Skeletal muscle satellite cell (primary cell): ENCODE measurements at regions not wholly inside any gene's neighbourhood (a gene's known extent, or its start where the extent isn't known, plus 50 kb on each side); places are given as distances from the start of the nearest gene placed in this dataset.

ENCODE experiments used
- H3K27me3 ChIP-seq: 2 replicates; pipeline ENCODE4 v1.7.0; 2013; ENCODE audit warnings: low read length; ENCODE audit not compliant: control insufficient read depth, insufficient read depth
- H3K36me3 ChIP-seq: 2 replicates; pipeline ENCODE4 v1.7.0; 2013; ENCODE audit warnings: mild to moderate bottlenecking, control low read depth, low read length; ENCODE audit not compliant: insufficient read depth
- H3K4me1 ChIP-seq: 2 replicates; pipeline ENCODE4 v1.7.0; 2013; ENCODE audit warnings: low read length; ENCODE audit not compliant: control insufficient read depth, insufficient read depth
- H3K4me2 ChIP-seq: 2 replicates; pipeline ENCODE4 v1.7.0; 2013; ENCODE audit warnings: mild to moderate bottlenecking, low read length
- H3K4me3 ChIP-seq: 2 replicates; pipeline ENCODE4 v1.7.0; 2013; ENCODE audit warnings: low read length
- H3K9ac ChIP-seq: 2 replicates; pipeline ENCODE4 v1.7.0; 2013; ENCODE audit warnings: mild to moderate bottlenecking, low read depth, low read length, moderate library complexity
- H3K9me3 ChIP-seq: replicated peaks from 2 replicates; pipeline ENCODE4 v1.7.0; 2013; ENCODE audit warnings: mild to moderate bottlenecking, control low read depth, low read length

DNA sequence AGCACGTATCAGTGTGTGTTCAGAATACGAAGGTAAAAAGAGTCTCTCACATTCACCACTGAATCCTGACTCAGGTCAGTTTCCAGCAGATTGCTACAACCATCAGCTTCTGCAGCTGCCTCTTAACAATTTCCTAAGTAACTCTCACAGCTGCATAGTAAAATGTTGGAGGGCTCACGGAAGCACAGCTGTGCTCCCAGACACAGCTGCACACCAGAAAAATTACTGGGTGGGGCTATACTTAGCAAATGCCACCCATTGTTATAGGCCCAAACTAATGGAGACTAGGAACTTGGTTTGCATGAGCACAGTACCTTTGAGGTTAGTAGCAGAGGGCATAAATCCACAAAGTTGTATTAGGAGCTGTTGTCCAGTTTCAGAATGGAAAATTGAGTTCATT is 153.9 kb upstream of the ERBB4 start:
- no peaks in the 10 kb centered on the region for H3K4me1 ChIP-seq
- H3K4me3 ChIP-seq, result no peak overlapping the region
- no peaks in the 10 kb centered on the region for H3K9me3 ChIP-seq
- H3K4me2 ChIP-seq, result peak overlapping the region; percentile 20
- no peak overlapping the region for H3K9ac ChIP-seq
- H3K36me3 ChIP-seq, result no peaks in the 10 kb centered on the region
- H3K27me3 ChIP-seq, result no peaks in the 10 kb centered on the region

GRCh38 chr2:212686285-212686895 is 147.8 kb upstream of the ERBB4 start:
- Histone ChIP-seq H3K4me2 (peak overlapping the region; percentile 66), H3K9ac (peak overlapping the region; percentile 48), H3K36me3 (no peaks in the 10 kb centered on the region), H3K27me3 (no peaks in the 10 kb centered on the region), H3K4me1 (no peaks in the 10 kb centered on the region), H3K9me3 (no peaks in the 10 kb centered on the region), H3K4me3 (no peak overlapping the region)

GRCh38 chr2:212683346-212684097 is 144.9 kb upstream of the ERBB4 start:
- Histone ChIP-seq H3K4me1 (no peaks in the 10 kb centered on the region), H3K4me3 (no peak overlapping the region), H3K9me3 (no peaks in the 10 kb centered on the region), H3K27me3 (no peaks in the 10 kb centered on the region), H3K36me3 (no peaks in the 10 kb centered on the region), H3K9ac (no peak overlapping the region), H3K4me2 (no peak overlapping the region)

DNA sequence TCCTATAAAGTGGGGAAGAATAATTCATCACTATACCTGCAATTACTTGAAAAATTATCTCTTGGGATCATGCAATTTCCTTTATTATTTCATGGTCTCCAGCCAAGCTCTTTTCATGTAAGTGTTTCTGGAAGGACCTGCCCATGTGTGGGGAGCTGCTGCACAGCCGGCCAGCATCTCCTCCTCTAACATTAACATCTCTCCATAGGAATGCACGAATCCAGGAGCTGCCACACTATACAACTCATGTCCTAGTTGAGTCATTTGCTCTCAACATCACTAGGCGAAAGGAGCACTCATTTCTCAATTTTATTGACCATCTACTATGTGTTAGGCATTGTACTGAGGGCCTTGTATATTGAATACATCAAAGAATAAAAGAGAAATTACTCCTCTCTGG is 144.3 kb upstream of the ERBB4 start:
- no peak overlapping the region for H3K4me3 ChIP-seq
- H3K4me1 ChIP-seq, result no peaks in the 10 kb centered on the region
- H3K4me2 ChIP-seq, result no peak overlapping the region
- no peak overlapping the region for H3K9ac ChIP-seq
- H3K9me3 ChIP-seq, result no peaks in the 10 kb centered on the region
- no peaks in the 10 kb centered on the region for H3K36me3 ChIP-seq
- no peaks in the 10 kb centered on the region for H3K27me3 ChIP-seq

- Histone ChIP-seq H3K9ac (no peak overlapping the region), H3K9me3 (no peaks in the 10 kb centered on the region), H3K27me3 (no peaks in the 10 kb centered on the region), H3K36me3 (no peaks in the 10 kb centered on the region), H3K4me2 (no peak overlapping the region), H3K4me3 (no peak overlapping the region), H3K4me1 (no peaks in the 10 kb centered on the region)
Observed at GRCh38 chr2:212677466-212677865, 138.9 kb upstream of the ERBB4 start.

DNA sequence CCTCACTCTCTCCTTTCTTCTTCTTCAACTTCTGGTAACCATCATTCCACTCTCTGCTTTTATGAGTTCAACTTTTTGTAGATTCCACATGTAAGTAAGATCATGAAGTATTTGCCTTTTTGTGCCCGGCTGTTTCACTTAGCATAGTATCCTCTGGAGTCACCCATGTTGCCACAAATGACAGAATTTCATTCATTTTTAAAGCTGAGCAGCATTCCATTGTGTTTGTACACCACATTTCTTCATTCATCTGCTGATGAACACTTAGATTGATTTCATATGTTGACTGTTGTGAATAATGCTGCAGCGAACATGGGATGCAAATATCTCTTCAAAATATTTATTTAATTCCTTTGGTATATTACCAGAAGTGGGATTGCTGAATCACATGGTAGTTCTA is 133.6 kb upstream of the ERBB4 start:
- Histone ChIP-seq H3K4me1 (no peaks in the 10 kb centered on the region), H3K4me3 (no peak overlapping the region), H3K9ac (no peak overlapping the region)

DNA sequence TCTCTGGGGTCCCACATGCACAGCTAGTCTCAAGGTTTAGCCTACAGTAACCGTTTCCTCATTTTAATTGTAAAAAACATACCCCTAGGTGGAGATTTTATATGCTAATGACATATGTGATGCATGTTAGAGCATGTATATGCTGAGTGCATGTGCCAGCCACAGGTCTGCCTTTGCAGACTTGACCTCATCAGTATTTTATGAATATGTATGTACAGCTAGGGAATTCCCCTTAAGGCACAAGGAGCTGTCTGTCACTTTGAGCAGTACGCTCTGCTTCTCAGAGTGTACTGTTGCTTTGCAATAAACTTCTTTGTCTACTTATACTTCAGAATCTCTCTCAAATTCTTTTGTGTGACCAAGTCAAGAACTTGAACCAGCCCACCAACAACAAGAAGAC is 131.2 kb upstream of the ERBB4 start:
- no peaks in the 10 kb centered on the region for H3K4me1 ChIP-seq
- H3K9ac ChIP-seq, result no peak overlapping the region
- no peak overlapping the region for H3K4me2 ChIP-seq
- H3K9me3 ChIP-seq, result no peaks in the 10 kb centered on the region
- no peaks in the 10 kb centered on the region for H3K27me3 ChIP-seq
- H3K4me3 ChIP-seq, result no peak overlapping the region
- no peaks in the 10 kb centered on the region for H3K36me3 ChIP-seq

More for the DNA sequence above, 133.6 kb upstream of the ERBB4 start:
- H3K36me3 ChIP-seq, result no peaks in the 10 kb centered on the region
- no peaks in the 10 kb centered on the region for H3K27me3 ChIP-seq
- no peak overlapping the region for H3K4me2 ChIP-seq
- no peaks in the 10 kb centered on the region for H3K9me3 ChIP-seq

GRCh38 chr2:212667751-212668316 is 129.2 kb upstream of the ERBB4 start:
- Histone ChIP-seq H3K9me3 (no peaks in the 10 kb centered on the region), H3K9ac (no peak overlapping the region), H3K4me2 (no peak overlapping the region), H3K36me3 (no peaks in the 10 kb centered on the region), H3K4me1 (no peaks in the 10 kb centered on the region), H3K27me3 (no peaks in the 10 kb centered on the region), H3K4me3 (no peak overlapping the region)

DNA sequence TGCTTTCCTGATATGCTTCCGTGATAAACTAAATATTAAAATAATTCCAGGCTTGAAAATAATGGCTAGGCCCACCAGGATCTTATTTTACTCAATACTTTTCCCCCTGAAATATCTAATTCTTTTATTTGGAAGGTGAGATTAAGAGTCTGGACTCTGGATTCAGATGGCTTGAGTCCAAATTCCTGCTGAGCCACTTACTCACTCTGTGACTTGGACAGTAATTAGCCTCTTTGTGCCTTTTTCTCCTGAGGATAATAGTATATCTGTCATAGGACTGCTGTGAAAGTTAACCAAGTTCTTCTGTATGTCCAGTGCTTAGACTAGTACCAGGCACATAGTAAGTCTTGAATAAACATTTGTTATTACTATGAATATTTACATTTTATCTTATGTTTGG is 127.3 kb upstream of the ERBB4 start:
- Histone ChIP-seq H3K27me3 (no peaks in the 10 kb centered on the region), H3K4me2 (no peak overlapping the region), H3K9me3 (no peaks in the 10 kb centered on the region), H3K36me3 (no peaks in the 10 kb centered on the region), H3K4me3 (no peak overlapping the region), H3K9ac (no peak overlapping the region), H3K4me1 (no peaks in the 10 kb centered on the region)

DNA sequence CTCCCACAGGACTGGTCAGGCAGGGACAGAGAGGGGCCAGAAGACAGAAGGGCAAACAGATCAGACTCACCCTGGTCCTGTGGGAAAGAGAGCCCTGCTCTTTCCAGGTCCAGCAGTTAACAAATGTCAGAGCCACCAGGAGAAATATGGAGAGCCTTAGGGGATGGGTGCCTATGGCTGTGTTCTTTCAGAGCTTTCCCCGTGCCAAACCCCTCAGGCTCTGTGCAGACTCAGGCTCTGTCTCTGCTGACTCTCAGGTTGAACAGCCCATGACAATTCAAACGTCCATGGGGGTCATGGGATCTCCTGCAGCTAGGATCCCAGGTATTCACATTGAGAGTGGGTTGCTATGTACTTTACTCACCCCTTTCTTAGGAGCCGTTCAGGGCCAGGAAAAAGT is 120.8 kb upstream of the ERBB4 start:
- H3K36me3 ChIP-seq, result no peaks in the 10 kb centered on the region
- H3K4me3 ChIP-seq, result no peak overlapping the region
- no peak overlapping the region for H3K4me2 ChIP-seq
- no peaks in the 10 kb centered on the region for H3K27me3 ChIP-seq
- no peak overlapping the region for H3K9ac ChIP-seq
- no peaks in the 10 kb centered on the region for H3K4me1 ChIP-seq
- peaks cover 4% of the 10 kb centered on the region for H3K9me3 ChIP-seq

GRCh38 chr2:212649646-212650045 is 111.0 kb upstream of the ERBB4 start:
- no peak overlapping the region for H3K4me2 ChIP-seq
- no peak overlapping the region for H3K4me3 ChIP-seq
- H3K9me3 ChIP-seq, result no peaks in the 10 kb centered on the region
- H3K4me1 ChIP-seq, result peaks cover 19% of the 10 kb centered on the region
- H3K36me3 ChIP-seq, result no peaks in the 10 kb centered on the region
- no peak overlapping the region for H3K9ac ChIP-seq
- no peaks in the 10 kb centered on the region for H3K27me3 ChIP-seq
